HG03575 (cell line): ENCODE measurements at regions not wholly inside any gene's neighbourhood (a gene's known extent, or its start where the extent isn't known, plus 50 kb on each side); places are given as distances from the start of the nearest gene placed in this dataset.

Experiments
- ATAC-seq: cut with Tn5 transposase; IDR thresholded peaks from one replicate; pipeline ENCODE4 v1.9.1; 2021; ENCODE audit not compliant: unreplicated experiment, insufficient number of reproducible peaks, low FRiP score; ENCODE audit errors: extremely low read depth

GRCh38 chr12:105974738-105975137 lies 164.0 kb downstream of the NUAK1 start:
- ATAC-seq = no peak

GRCh38 chr12:105975351-105975750 lies 163.4 kb downstream of the NUAK1 start:
- no peak for ATAC-seq

- ATAC-seq = no peak
Measured at GRCh38 chr12:105977236-105977635, 161.5 kb downstream of the NUAK1 start.

- ATAC-seq = no peak
Measured at GRCh38 chr12:105977652-105978051, 161.1 kb downstream of the NUAK1 start.

GRCh38 chr12:105978276-105978675 lies 160.5 kb downstream of the NUAK1 start:
- no peak for ATAC-seq

GRCh38 chr12:105978686-105979085 lies 160.1 kb downstream of the NUAK1 start:
- no peak for ATAC-seq

GRCh38 chr12:105980085-105980484 lies 158.7 kb downstream of the NUAK1 start:
- ATAC-seq = no peak

GRCh38 chr12:105980533-105980932 lies 158.2 kb downstream of the NUAK1 start:
- ATAC-seq = no peak

GRCh38 chr12:105982022-105982421 lies 156.7 kb downstream of the NUAK1 start:
- no peak for ATAC-seq

GRCh38 chr12:105983622-105984320 lies 155.0 kb downstream of the NUAK1 start:
- no peak for ATAC-seq

GRCh38 chr12:105985383-105985782 lies 153.4 kb downstream of the NUAK1 start:
- ATAC-seq = no peak

GRCh38 chr12:105986779-105987684 lies 151.7 kb downstream of the NUAK1 start:
- no peak for ATAC-seq

GRCh38 chr12:105987685-105988035 lies 151.1 kb downstream of the NUAK1 start:
- no peak for ATAC-seq

GRCh38 chr12:105992849-105993740 lies 145.7 kb downstream of the NUAK1 start:
- ATAC-seq = no peak

- ATAC-seq = no peak
Measured at GRCh38 chr12:105993766-105994555, 144.8 kb downstream of the NUAK1 start.

GRCh38 chr12:105995961-105996431 lies 142.8 kb downstream of the NUAK1 start:
- no peak for ATAC-seq

- ATAC-seq = no peak
Measured at GRCh38 chr12:105998561-105998960, 140.2 kb downstream of the NUAK1 start.

- no peak for ATAC-seq
Measured at GRCh38 chr12:106000382-106001104, 138.2 kb downstream of the NUAK1 start.
